22Rv1 (cell line): ENCODE measurements at regions not wholly inside any gene's neighbourhood (a gene's known extent, or its start where the extent isn't known, plus 50 kb on each side); places are given as distances from the start of the nearest gene placed in this dataset.

Experiments
- H3K27ac ChIP-seq: fragments of 450-650 bp; 2 replicates; pipeline ENCODE4 v1.5.1; 2017
- ZFX ChIP-seq: fragments of 450-650 bp; IDR thresholded peaks from 2 replicates; pipeline ENCODE4 v1.6.1; 2017; ENCODE audit warnings: antibody characterized with exemption, borderline replicate concordance
- TF ChIP-seq, protein P1 (sequence below): fragments of 450-650 bp; IDR thresholded peaks from 2 replicates; pipeline ENCODE4 v1.5.1; 2017; ENCODE audit warnings: mild to moderate bottlenecking

DNA sequence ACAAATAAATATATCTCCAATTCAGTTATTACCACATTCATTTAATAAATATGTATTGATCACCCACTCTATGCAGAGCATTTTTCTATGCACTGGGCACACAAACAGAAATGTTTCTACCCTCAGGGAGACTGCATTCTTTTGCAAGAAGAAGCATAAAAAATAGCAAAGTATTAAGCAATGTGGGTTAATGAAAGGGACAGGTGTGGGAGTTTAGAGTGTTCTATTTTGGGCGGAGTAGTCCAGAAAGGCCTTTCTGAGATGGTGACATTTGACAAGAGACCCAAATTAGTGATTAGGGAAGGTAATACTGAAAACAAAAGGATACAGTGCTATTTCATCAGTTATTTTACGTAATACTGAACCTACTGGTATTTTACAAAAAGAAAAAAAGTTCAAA is 394.3 kb upstream of the CHST9 start:
- no peak for TF ChIP-seq ZFX
- TF ChIP-seq, protein P1, sequence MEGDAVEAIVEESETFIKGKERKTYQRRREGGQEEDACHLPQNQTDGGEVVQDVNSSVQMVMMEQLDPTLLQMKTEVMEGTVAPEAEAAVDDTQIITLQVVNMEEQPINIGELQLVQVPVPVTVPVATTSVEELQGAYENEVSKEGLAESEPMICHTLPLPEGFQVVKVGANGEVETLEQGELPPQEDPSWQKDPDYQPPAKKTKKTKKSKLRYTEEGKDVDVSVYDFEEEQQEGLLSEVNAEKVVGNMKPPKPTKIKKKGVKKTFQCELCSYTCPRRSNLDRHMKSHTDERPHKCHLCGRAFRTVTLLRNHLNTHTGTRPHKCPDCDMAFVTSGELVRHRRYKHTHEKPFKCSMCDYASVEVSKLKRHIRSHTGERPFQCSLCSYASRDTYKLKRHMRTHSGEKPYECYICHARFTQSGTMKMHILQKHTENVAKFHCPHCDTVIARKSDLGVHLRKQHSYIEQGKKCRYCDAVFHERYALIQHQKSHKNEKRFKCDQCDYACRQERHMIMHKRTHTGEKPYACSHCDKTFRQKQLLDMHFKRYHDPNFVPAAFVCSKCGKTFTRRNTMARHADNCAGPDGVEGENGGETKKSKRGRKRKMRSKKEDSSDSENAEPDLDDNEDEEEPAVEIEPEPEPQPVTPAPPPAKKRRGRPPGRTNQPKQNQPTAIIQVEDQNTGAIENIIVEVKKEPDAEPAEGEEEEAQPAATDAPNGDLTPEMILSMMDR, result no peak
- no peak overlapping the region for H3K27ac ChIP-seq

GRCh38 chr18:27577752-27578151 is 392.6 kb upstream of the CHST9 start:
- no peak for TF ChIP-seq ZFX
- TF ChIP-seq, protein P1, result no peak
- no peak overlapping the region for H3K27ac ChIP-seq

DNA sequence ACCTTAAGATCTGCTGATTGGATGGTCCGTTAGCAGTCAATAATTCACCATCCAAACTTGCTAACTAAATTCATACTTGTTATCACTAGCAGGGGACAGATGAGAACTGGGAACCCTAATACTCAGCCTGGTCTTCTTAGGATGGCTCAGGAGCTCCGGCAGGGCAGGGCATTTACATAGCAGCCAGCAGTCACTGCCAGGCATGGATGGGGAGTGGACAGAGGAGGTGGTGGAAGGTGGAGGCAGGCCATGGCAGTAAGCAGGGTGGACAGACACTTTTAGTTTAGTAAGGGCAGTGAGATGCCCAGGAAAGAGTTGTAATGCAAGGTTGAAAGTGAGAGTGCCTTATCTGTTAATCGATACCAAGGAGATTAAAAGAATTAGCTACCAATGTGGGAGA is 392.2 kb upstream of the CHST9 start:
- no peak overlapping the region for H3K27ac ChIP-seq
- no peak for TF ChIP-seq ZFX
- TF ChIP-seq, protein P1, result no peak

- no peak for TF ChIP-seq ZFX
- TF ChIP-seq, protein P1, result no peak
- H3K27ac ChIP-seq, result no peak overlapping the region
Observed at GRCh38 chr18:27567434-27567833, 382.3 kb upstream of the CHST9 start.

GRCh38 chr18:27564066-27564465 is 379.0 kb upstream of the CHST9 start:
- TF ChIP-seq, protein P1, result no peak
- no peak for TF ChIP-seq ZFX

DNA sequence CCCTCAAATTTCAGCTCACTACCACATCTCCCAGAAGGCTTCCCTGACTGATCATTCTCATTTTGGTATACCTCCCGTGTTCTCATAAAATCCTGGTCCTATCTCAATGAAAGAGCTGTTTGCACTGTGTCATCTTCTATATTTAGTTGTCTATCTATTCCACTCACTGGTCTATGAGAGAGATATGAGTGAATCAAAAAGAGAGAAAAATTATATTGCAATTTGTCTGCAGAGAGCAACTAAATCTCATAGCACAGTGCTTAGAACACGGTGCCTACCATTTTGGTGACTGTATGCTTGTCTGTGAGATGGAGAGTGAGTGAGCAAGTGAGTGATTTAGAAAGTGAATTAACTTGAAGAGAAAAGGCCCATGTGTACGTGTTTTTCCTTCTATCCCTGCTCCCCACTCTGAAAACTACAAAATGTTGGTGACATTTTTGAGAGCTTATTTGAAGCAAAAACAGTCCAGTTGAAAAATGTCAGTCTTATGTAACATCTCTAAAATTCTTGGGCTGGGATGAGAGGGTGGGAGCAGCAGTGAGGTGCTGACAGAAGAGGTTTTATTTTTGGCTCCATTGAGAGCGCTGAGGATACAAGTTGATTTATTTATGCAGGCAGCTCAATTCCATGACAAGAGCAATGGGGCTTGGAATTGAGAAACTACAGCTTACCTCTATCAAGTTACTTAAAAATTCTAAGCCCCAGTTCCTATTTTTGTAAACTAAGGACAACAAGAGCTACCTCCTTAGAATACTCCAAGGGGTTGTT is 373.5 kb upstream of the CHST9 start:
- TF ChIP-seq, protein P1, result no peak
- no peak for TF ChIP-seq ZFX
- H3K27ac ChIP-seq, result no peak overlapping the region

More at GRCh38 chr18:27564066-27564465, 379.0 kb upstream of the CHST9 start:
- H3K27ac ChIP-seq, result no peak overlapping the region

DNA sequence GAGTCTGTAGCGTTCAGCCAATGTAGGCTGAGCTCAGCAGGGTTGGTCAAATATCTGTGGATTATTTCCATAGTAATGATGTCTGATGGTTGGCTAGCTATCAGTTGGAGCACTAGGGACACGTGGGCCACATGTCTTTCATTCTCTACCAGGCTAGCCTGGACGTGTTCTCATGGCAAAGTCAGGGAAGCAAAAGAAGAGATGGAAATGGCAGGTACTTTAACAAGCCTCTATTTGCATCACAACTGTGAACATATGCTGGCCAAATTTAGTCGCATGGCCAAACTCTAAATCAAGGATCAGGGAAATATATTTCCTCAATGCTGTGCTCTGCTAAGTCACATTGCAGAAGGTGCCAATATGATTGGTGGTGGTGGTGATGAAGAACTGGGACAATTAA is 371.6 kb upstream of the CHST9 start:
- H3K27ac ChIP-seq, result no peak overlapping the region
- TF ChIP-seq ZFX, result no peak
- TF ChIP-seq, protein P1, result no peak
